ACC112 (cell line): ENCODE measurements at regions not wholly inside any gene's neighbourhood (a gene's known extent, or its start where the extent isn't known, plus 50 kb on each side); places are given as distances from the start of the nearest gene placed in this dataset.

Experiments used
- H2AFZ ChIP-seq: fragments of 200-600 bp; sonication (generic); one replicate; pipeline ENCODE4 v1.6.0; 2017; ENCODE audit warnings: antibody characterized with exemption, low read length; ENCODE audit not compliant: unreplicated experiment
- H3K27ac ChIP-seq: fragments of 200-600 bp; sonication (generic); 2 replicates; pipeline ENCODE4 v1.5.1; 2014; ENCODE audit warnings: low read depth, mild to moderate bottlenecking, antibody characterized with exemption, low read length, moderate library complexity
- H3K27me3 ChIP-seq: fragments of 200-600 bp; sonication (generic); 2 replicates; pipeline ENCODE4 v1.6.1; 2014; ENCODE audit warnings: mild to moderate bottlenecking, antibody characterized with exemption, low read length, moderate library complexity, mixed read lengths; ENCODE audit not compliant: insufficient read depth
- H3K36me3 ChIP-seq: fragments of 200-600 bp; sonication (generic); 2 replicates; pipeline ENCODE4 v1.6.1; 2016; ENCODE audit warnings: mild to moderate bottlenecking, antibody characterized with exemption, low read length, moderate library complexity, mixed read lengths; ENCODE audit not compliant: insufficient read depth
- H3K4me1 ChIP-seq: fragments of 200-600 bp; sonication (generic); one replicate; pipeline ENCODE4 v1.6.1; 2016; ENCODE audit warnings: low read length, mixed read lengths; ENCODE audit not compliant: insufficient read depth, unreplicated experiment, control insufficient read depth
- H3K4me3 ChIP-seq: fragments of 200-600 bp; sonication (generic); 2 replicates; pipeline ENCODE4 v1.5.1; 2014; ENCODE audit warnings: mild to moderate bottlenecking, low read depth, low read length
- H3K79me2 ChIP-seq: fragments of 200-600 bp; sonication (generic); one replicate; pipeline ENCODE4 v1.6.0; 2016; ENCODE audit warnings: low read length; ENCODE audit not compliant: control insufficient read depth, unreplicated experiment, insufficient read depth

DNA sequence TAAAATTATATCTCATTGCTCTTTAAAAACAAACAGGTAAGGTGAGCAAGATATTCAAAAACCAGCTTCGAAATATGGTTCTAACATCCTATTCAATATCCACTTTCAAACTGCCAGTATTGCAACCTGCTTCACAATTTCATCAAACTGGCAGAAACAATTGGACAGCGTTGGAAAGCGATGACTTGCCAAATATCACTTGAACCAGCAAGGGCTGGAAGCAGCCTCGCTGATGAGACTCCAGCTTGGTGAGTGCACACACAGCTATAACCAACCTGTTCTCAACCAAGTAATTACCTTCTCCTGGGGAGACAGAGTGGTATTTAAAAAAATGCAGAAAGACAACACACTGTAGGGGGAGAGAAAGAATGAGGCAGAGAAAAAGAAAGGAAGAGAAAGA is 155.8 kb upstream of the RAI2 start:
- Histone ChIP-seq H3K4me1 (no peaks in the 10 kb centered on the region), H3K79me2 (no peaks in the 10 kb centered on the region), H3K4me3 (no peak overlapping the region), H2AFZ (no peak overlapping the region), H3K27ac (no peak overlapping the region), H3K27me3 (peaks cover 53% of the 10 kb centered on the region), H3K36me3 (no peaks in the 10 kb centered on the region)

DNA sequence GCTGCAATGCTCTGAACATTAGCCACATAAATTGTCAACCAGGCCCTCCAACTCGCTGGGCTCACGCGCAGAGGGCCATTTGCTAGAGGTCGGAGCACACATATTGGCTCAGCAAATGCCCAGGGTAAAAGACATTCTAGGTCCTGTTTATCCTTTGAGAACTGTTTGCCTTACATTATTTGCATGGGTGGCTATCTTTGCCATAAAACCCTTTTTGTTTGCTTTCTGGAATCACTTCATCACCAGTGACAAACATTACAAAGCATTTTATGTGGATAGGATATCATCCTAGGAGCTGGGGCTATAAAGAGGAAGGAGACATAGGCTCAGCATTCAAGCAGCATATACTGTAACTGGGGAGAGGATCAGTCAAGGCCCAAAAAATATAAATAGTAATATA is 149.2 kb upstream of the RAI2 start:
- Histone ChIP-seq H3K27me3 (peaks cover 69% of the 10 kb centered on the region), H3K4me3 (no peak overlapping the region), H3K79me2 (no peaks in the 10 kb centered on the region), H2AFZ (no peak overlapping the region), H3K36me3 (no peaks in the 10 kb centered on the region), H3K4me1 (no peaks in the 10 kb centered on the region), H3K27ac (no peak overlapping the region)

DNA sequence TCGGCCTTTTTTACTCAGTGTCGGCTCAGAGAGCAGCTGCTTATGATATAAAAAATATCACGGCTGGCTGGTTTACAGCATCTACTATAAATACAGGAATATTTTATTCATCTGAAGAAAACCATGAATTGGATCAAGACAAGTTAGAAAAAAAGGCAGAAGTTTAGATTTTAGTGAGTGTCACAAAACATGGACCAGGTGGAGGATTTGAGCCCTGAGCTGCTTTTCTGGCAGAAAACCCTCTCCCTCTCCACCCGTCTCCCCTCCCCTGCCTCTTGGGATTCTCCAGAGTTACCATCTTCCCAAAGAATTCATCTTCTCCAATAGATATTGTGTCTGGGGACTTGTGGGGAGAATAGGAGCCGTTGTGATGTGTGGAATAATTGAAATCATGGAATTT is 142.8 kb upstream of the RAI2 start:
- H3K27me3 ChIP-seq, result peaks cover 73% of the 10 kb centered on the region
- H3K4me3 ChIP-seq, result no peak overlapping the region
- no peak overlapping the region for H3K27ac ChIP-seq
- no peaks in the 10 kb centered on the region for H3K4me1 ChIP-seq
- H3K79me2 ChIP-seq, result no peaks in the 10 kb centered on the region
- H3K36me3 ChIP-seq, result no peaks in the 10 kb centered on the region
- no peak overlapping the region for H2AFZ ChIP-seq

DNA sequence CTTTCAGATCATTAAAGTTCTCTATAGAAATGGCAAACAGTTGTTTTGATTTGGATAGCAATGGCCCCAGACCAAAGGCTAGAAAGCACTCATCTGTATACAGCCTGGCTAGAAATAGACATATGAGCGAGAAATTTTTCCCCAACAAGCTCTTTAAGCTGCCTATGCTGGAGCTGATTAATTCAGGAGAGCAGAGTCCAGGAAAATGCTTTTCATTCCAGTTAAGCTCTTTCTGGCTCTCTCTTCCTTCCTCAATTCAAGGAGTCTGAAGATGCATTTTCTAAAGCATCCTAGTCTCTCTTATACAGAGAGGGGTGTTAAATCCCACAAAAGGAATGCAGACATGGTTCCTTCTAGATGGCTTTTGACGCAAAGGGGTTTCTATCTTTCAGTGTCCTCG is 141.7 kb upstream of the RAI2 start:
- H3K36me3 ChIP-seq, result no peaks in the 10 kb centered on the region
- peaks cover 67% of the 10 kb centered on the region for H3K27me3 ChIP-seq
- no peak overlapping the region for H3K27ac ChIP-seq

DNA sequence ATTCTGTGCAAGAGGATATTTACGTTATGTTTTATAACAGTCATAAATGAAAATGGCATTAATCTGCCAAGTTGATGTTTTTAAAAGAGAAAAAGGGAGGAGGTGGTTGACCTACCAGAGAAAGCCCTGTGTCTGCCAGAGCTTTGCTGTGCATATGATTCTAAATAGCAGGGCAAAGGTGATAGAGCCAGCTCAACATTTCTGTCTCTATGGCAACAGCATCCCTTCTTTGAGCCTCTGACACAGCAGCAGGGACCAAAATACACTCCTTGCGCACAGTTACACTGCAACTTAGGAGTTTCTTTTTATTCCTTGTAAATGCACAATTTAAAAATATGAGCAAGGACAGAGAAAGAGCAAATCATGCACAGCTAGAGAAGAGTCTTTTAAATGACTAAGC is 133.3 kb upstream of the RAI2 start:
- Histone ChIP-seq H3K36me3 (no peaks in the 10 kb centered on the region), H3K27ac (no peak overlapping the region), H3K27me3 (peaks cover 11% of the 10 kb centered on the region; the same call in 1 of the 2 replicates)

More for the DNA sequence above, 141.7 kb upstream of the RAI2 start:
- H3K79me2 ChIP-seq, result no peaks in the 10 kb centered on the region
- no peaks in the 10 kb centered on the region for H3K4me1 ChIP-seq
- no peak overlapping the region for H2AFZ ChIP-seq
- no peak overlapping the region for H3K4me3 ChIP-seq

DNA sequence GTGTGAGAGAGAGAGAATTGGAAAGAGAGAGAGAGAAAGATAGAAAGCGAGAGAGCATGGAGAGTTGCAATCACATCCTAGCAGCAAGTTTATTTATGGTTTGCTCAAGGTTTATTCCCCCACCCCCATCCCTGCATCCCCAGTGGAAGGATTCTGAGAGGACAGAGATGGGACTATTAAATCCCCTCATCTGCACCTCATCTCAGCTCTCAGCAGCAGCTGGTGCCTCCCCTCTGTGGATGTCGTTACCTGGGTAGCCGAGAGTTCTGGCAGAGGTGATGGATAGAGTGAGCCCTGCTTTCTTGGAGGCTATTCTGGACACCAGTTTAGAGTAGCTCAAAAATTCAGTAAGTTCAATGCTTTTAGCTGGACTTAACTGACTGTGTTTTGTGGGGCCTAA is 132.0 kb upstream of the RAI2 start:
- H3K36me3 ChIP-seq, result no peaks in the 10 kb centered on the region

More for the DNA sequence above, 133.3 kb upstream of the RAI2 start:
- Histone ChIP-seq H3K79me2 (no peaks in the 10 kb centered on the region), H2AFZ (no peak overlapping the region), H3K4me3 (no peak overlapping the region), H3K4me1 (peaks cover 17% of the 10 kb centered on the region)

DNA sequence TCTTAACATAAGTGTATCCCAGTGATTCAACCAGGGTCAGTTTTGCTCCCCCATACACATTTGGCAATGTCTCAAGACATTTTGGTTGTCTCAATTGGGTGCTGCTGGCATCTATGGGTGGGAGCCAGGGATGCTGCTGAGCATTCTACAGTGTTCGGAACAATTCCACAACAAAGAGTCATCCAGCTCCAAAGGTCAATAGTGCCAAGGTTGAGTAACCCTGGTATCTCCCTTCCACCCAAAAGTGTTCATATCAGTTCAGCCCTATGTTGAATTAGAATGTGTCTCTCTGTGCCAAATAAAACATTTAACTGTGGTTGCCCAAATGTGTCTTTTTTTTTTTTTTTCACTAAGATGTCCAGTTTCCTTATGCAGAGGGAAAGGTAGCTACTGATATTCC is 129.4 kb upstream of the RAI2 start:
- H3K79me2 ChIP-seq, result no peaks in the 10 kb centered on the region
- H3K4me1 ChIP-seq, result peaks cover 17% of the 10 kb centered on the region
- no peak overlapping the region for H3K27ac ChIP-seq
- no peak overlapping the region for H2AFZ ChIP-seq
- H3K36me3 ChIP-seq, result no peaks in the 10 kb centered on the region
- peaks cover 6% of the 10 kb centered on the region; the same call in 1 of the 2 replicates for H3K27me3 ChIP-seq
- H3K4me3 ChIP-seq, result no peak overlapping the region; the same call in 1 of the 2 replicates

More for the DNA sequence above, 132.0 kb upstream of the RAI2 start:
- H3K27me3 ChIP-seq, result 0 out of 2 replicates have a peak, but pooled peaks cover 3% of the 10 kb centered on the region
- no peak overlapping the region for H2AFZ ChIP-seq
- H3K4me1 ChIP-seq, result peaks cover 17% of the 10 kb centered on the region
- H3K79me2 ChIP-seq, result no peaks in the 10 kb centered on the region
- H3K27ac ChIP-seq, result no peak overlapping the region
- no peak overlapping the region for H3K4me3 ChIP-seq

DNA sequence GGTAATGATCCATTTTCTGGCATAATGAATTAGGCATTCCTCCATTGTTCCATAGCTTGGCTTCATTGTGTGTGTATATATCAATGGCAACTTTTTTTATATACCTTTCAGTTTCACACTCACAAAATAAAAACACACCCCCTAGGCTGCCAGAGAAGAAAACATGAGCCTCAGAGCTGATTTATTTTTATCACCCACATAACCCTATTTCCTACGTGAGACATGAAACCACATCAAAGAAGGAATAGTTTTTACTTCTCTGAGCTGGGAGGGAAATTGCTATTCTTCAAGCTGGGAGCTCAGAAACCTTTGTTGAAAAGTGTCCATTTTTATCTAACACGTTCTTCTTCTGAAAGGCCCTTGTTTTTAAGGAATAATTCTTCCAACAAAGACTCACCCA is 126.7 kb upstream of the RAI2 start:
- no peaks in the 10 kb centered on the region for H3K79me2 ChIP-seq
- H3K4me1 ChIP-seq, result peaks cover 15% of the 10 kb centered on the region
- H3K4me3 ChIP-seq, result no peak overlapping the region
- peaks cover 14% of the 10 kb centered on the region; the same call in 1 of the 2 replicates for H3K27me3 ChIP-seq
- no peaks in the 10 kb centered on the region for H3K36me3 ChIP-seq
- no peak overlapping the region for H2AFZ ChIP-seq
- H3K27ac ChIP-seq, result no peak overlapping the region

DNA sequence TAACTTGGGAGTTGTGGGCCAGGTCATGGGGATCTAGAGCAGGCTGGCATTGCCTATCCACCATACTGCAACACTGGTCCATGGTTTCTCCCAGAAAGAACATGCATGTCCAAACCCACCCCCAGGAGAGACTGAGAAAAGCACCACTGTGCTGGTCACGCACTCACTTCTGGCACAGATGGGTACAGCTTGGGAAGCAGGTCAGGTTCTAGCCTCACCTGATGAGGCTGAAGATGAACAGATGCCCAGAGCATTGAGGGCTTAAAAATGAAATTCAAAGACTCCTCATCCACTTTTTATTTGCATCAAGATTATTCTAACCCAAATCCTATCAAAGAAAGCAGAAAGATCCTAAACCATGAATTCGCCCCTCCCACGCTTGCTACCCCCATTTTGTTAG is 125.9 kb upstream of the RAI2 start:
- no peaks in the 10 kb centered on the region for H3K36me3 ChIP-seq
- H3K27ac ChIP-seq, result no peak overlapping the region
- H3K79me2 ChIP-seq, result no peaks in the 10 kb centered on the region
- H3K4me3 ChIP-seq, result no peak overlapping the region
- H3K27me3 ChIP-seq, result peaks cover 16% of the 10 kb centered on the region; the same call in 1 of the 2 replicates
- no peak overlapping the region for H2AFZ ChIP-seq
- H3K4me1 ChIP-seq, result peaks cover 15% of the 10 kb centered on the region

DNA sequence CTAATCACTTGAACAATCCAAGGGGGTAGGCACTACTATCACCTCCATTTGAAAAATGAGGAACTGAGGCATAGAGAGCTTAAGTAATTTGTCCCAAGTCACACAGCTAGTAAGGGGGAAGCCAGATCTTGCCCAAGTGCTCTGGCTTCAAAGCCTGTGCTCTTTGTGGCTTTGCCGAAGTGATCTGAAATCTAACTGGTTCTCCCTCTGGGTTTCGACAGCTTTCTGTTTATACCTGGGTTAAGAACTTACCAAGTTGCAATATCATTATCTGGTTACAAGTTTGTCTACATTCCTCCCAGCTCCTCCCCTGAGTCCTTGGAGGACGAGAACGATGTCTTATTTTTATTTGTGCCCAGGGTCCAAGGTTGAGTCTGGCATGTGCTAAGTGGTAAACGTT is 125.3 kb upstream of the RAI2 start:
- Histone ChIP-seq H3K79me2 (no peaks in the 10 kb centered on the region), H3K27ac (no peak overlapping the region), H3K27me3 (peaks cover 21% of the 10 kb centered on the region; the same call in 1 of the 2 replicates), H3K4me1 (peaks cover 15% of the 10 kb centered on the region), H3K4me3 (no peak overlapping the region), H2AFZ (no peak overlapping the region), H3K36me3 (no peaks in the 10 kb centered on the region)

DNA sequence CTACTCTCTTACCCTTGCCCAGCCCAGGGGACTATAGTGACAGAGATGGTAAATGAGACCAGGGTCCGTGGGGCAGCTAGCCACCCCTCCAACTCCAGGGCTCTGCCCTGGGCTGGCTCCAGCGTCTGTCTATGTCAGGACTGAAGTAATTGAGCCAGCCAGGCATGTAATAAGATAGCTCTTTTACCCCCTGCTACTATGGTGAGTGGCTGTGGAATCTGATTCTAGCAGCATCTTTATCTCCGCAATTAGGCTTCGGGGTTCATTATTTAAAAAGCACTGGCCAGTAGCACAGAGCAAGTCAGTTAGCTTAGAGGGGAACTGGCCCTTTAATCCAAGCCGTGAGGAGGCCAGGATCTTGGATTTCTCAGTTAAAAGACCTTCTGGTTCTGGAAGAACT is 123.3 kb upstream of the RAI2 start:
- Histone ChIP-seq H3K27ac (no peak overlapping the region), H2AFZ (no peak overlapping the region), H3K36me3 (no peaks in the 10 kb centered on the region), H3K27me3 (peaks cover 26% of the 10 kb centered on the region; the same call in 1 of the 2 replicates), H3K79me2 (no peaks in the 10 kb centered on the region), H3K4me3 (no peak overlapping the region), H3K4me1 (no peaks in the 10 kb centered on the region)
